ENCODE measurements at regions not wholly inside any gene's neighbourhood (a gene's known extent, or its start where the extent isn't known, plus 50 kb on each side); places are given as distances from the start of the nearest gene placed in this dataset.

DNA sequence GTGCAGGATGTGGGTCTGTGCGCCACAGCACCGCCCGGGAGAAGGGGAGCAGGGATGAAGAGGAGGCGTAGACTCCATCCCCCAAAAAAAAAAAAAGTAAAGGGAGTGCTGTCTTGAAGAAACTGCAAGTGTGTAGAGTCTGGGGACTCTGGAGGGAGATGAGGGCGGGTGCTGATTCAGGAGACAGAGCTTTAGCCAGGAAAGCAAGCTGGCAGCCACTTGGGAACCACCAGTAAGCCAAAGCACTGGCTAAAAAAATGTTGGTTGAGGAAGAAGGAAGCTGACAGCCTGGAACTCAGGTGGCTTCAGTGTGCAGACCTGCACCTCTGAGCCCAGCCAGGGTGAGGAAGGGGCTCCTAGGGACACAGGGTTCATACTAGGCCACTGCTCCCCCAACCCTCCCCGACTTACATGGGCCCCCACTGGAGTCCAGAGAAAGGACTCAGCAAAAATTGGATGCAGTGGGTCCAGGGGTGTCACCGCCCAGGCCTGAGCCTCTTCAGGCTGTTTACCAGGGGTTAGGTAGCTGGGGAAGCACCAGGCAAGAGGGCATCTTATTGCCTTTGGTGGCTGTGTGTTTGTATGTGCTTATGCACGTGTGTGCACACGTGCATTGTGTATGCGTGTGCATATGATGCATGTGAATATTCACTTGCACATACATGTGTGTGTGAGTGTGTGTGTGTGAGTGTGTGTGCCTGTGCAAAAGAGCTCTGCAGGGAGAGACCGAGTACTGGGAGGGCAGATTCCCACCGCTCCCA is 153.5 kb upstream of the MLN start:
- CTCF ChIA-PET, result no interaction called here
- no peaks in the 10 kb centered on the region for H3K9me3 Mint-ChIP-seq
- POLR2A ChIA-PET, result no interaction called here

DNA sequence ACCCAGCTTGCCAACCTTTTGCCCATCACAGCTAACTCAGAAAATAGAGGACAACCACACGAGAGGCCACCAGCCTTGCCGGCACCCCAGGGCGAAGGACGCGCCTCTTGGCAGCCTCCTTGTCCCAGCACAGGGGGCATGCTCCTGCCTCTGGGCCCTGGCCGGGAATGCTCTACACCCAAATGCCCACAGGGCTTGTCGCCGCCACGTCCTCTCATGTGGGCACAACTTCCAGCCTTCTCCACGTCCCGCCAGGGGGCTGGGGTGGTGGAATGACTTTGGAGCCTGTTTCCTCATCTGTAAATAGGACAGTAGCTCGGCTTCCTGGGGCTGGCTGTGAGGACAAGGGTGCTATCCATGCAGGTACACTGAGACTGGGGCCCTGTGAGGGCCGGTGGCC is 152.4 kb upstream of the MLN start:
- CTCF ChIA-PET, result interaction anchor here (1.4 kb wide), 1 partner anchor 188 kb away, joined by 4 read pairs; no protein-coding TSS in a partner anchor
- intact Hi-C loops (cut with micrococcal nuclease), result no loop called here
- H3K9me3 Mint-ChIP-seq, result no peaks in the 10 kb centered on the region
- ATAC-seq (no peak), DNase-seq (no peak)
- no peak overlapping the region for H3K4me3 Mint-ChIP-seq
- no peaks in the 10 kb centered on the region for H3K27me3 Mint-ChIP-seq
- no peak overlapping the region for H3K27ac Mint-ChIP-seq
- H3K36me3 Mint-ChIP-seq (ENCODE audit: low read depth), result no peaks in the 10 kb centered on the region
- POLR2A ChIA-PET, result interaction anchor here (0.6 kb wide), 1 partner anchor 198 kb away, joined by 3 read pairs; no protein-coding TSS in a partner anchor
- TF ChIP-seq, protein P1, sequence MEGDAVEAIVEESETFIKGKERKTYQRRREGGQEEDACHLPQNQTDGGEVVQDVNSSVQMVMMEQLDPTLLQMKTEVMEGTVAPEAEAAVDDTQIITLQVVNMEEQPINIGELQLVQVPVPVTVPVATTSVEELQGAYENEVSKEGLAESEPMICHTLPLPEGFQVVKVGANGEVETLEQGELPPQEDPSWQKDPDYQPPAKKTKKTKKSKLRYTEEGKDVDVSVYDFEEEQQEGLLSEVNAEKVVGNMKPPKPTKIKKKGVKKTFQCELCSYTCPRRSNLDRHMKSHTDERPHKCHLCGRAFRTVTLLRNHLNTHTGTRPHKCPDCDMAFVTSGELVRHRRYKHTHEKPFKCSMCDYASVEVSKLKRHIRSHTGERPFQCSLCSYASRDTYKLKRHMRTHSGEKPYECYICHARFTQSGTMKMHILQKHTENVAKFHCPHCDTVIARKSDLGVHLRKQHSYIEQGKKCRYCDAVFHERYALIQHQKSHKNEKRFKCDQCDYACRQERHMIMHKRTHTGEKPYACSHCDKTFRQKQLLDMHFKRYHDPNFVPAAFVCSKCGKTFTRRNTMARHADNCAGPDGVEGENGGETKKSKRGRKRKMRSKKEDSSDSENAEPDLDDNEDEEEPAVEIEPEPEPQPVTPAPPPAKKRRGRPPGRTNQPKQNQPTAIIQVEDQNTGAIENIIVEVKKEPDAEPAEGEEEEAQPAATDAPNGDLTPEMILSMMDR (IDR thresholded peaks at IDR 0.05), result no peak
- no peaks in the 10 kb centered on the region for H3K4me1 Mint-ChIP-seq (ENCODE audit: low read depth)

More for the DNA sequence above, 153.5 kb upstream of the MLN start:
- H3K27me3 Mint-ChIP-seq, result no peaks in the 10 kb centered on the region
- TF ChIP-seq, protein P1 (IDR thresholded peaks at IDR 0.05), result no peak
- H3K36me3 Mint-ChIP-seq (ENCODE audit: low read depth), result no peaks in the 10 kb centered on the region
- intact Hi-C loops (cut with micrococcal nuclease), result no loop called here
- DNase-seq (no peak), ATAC-seq (no peak)
- no peak overlapping the region for H3K27ac Mint-ChIP-seq
- H3K4me3 Mint-ChIP-seq, result no peak overlapping the region
- no peaks in the 10 kb centered on the region for H3K4me1 Mint-ChIP-seq (ENCODE audit: low read depth)

DNA sequence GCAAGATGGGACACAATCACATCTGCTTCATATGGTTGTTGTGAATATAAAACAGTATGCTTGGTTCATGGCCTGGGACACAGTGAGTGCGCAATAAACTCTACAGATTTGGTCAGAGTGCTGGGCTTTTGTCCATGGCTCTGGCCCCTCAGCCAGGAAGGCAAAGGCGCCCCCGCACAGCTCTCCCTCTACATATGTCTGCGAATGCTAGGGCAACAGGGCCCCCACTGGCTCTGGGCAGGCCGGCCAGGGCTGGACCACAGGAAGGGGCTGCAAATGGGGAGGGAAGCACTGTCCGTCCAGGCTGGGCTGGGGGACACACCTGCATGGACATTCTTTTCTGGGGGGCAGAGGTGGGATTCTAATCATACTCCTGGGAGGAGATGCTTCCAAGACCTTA is 151.8 kb upstream of the MLN start:
- H3K4me3 Mint-ChIP-seq, result no peak overlapping the region
- ATAC-seq (no peak), DNase-seq (no peak)
- intact Hi-C loops (cut with micrococcal nuclease), result no loop called here
- H3K9me3 Mint-ChIP-seq, result no peaks in the 10 kb centered on the region
- H3K36me3 Mint-ChIP-seq (ENCODE audit: low read depth), result no peaks in the 10 kb centered on the region
- no peak overlapping the region for H3K27ac Mint-ChIP-seq
- POLR2A ChIA-PET, result interaction anchor here (0.6 kb wide), 1 partner anchor 199 kb away, joined by 3 read pairs; no protein-coding TSS in a partner anchor
- CTCF ChIA-PET, result interaction anchor here (1.2 to 1.4 kb wide), 2 partner anchors 72 to 188 kb away, joined by 3 to 4 read pairs; no protein-coding TSS in a partner anchor
- no peaks in the 10 kb centered on the region for H3K27me3 Mint-ChIP-seq
- TF ChIP-seq, protein P1 (IDR thresholded peaks at IDR 0.05), result no peak
- H3K4me1 Mint-ChIP-seq (ENCODE audit: low read depth), result no peaks in the 10 kb centered on the region

DNA sequence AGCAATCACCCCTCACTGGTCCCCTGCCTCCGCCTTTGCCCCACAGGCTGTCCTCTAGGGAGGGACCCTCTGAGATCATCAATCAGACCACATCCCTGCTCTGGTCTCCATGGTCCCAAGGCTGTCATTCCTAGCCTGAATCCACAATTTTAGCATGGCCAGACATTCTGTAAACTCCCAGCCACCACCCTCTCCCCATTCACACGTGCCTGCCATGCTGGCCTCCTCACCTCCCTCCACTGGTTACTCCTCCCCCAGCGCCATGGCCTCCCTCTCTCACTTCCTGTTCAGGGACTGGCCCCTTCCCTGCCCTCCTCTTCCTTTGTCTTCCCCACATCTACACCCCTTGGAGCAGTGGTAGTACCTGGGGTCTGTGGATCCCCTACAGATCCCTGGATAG is 150.7 kb upstream of the MLN start:
- intact Hi-C loops (cut with micrococcal nuclease), result no loop called here
- no peak overlapping the region for H3K4me3 Mint-ChIP-seq
- POLR2A ChIA-PET, result no interaction called here
- H3K4me1 Mint-ChIP-seq (ENCODE audit: low read depth), result no peaks in the 10 kb centered on the region
- TF ChIP-seq, protein P1 (IDR thresholded peaks at IDR 0.05), result no peak
- H3K27me3 Mint-ChIP-seq, result no peaks in the 10 kb centered on the region
- DNase-seq (peak; percentile 16), ATAC-seq (no peak)
- H3K36me3 Mint-ChIP-seq (ENCODE audit: low read depth), result no peaks in the 10 kb centered on the region
- no peaks in the 10 kb centered on the region for H3K9me3 Mint-ChIP-seq
- H3K27ac Mint-ChIP-seq, result no peak overlapping the region
- CTCF ChIA-PET, result interaction anchor here (1.2 kb wide), 1 partner anchor 73 kb away, joined by 3 read pairs; no protein-coding TSS in a partner anchor

DNA sequence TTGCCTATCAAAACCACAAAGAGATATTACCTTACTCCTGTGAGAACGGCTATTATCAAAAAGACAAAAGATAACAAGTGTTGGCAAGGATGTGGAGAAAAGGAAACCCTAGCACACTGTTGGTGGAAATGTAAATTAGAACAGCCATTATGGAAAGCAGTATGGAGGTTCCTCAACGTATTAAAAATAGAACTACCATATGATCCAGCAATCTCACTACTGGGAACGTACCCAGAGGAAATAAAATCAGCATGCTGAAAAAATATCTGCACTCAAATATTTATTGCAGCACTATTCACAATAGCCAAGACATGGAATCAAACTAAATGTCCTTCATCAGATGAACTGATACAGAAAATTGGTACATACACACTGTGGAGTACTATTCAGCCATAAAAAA is 149.4 kb upstream of the MLN start:
- TF ChIP-seq, protein P1 (IDR thresholded peaks at IDR 0.05), result no peak
- Mint-ChIP-seq H3K9me3 (no peaks in the 10 kb centered on the region), H3K4me1 (ENCODE audit: low read depth) (no peaks in the 10 kb centered on the region), H3K27me3 (no peaks in the 10 kb centered on the region), H3K36me3 (ENCODE audit: low read depth) (no peaks in the 10 kb centered on the region), H3K27ac (no peak overlapping the region), H3K4me3 (no peak overlapping the region)
- POLR2A ChIA-PET, result no interaction called here
- DNase-seq, result no peak
- intact Hi-C loops (cut with micrococcal nuclease), result no loop called here
- ATAC-seq, result no peak
- CTCF ChIA-PET, result no interaction called here
